Subcutaneous abdominal adipose tissue (tissue), 5 donors: ENCODE measurements at regions not wholly inside any gene's neighbourhood (a gene's known extent, or its start where the extent isn't known, plus 50 kb on each side); places are given as distances from the start of the nearest gene placed in this dataset.

Experiments used
- H3K27ac ChIP-seq: one replicate; pipeline ENCODE4 v1.7.0; 2013; ENCODE audit warnings: low read depth, mild to moderate bottlenecking, inconsistent platforms, low read length, moderate library complexity
- H3K27me3 ChIP-seq, 5 donors: one replicate each; pipeline ENCODE4 v1.7.0; 2013; ENCODE audit warnings: low read length in 5 of 5, inconsistent platforms in 1 of 5; ENCODE audit not compliant: control insufficient read depth in 5 of 5, insufficient read depth in 4 of 5
- H3K36me3 ChIP-seq, 5 donors: one replicate each; pipeline ENCODE4 v1.7.0; 2013; ENCODE audit warnings: low read length in 5 of 5; ENCODE audit not compliant: control insufficient read depth in 5 of 5, insufficient read depth in 5 of 5
- H3K4me1 ChIP-seq, 5 donors: one replicate each; pipeline ENCODE4 v1.7.0; 2013; ENCODE audit warnings: low read length in 5 of 5, mild to moderate bottlenecking in 3 of 5, moderate library complexity in 1 of 5; ENCODE audit not compliant: control insufficient read depth in 5 of 5, insufficient read depth in 5 of 5
- H3K4me3 ChIP-seq, 5 donors: one replicate each; pipeline ENCODE4 v1.7.0; 2013; ENCODE audit warnings: low read length in 5 of 5, low read depth in 1 of 5
- H3K9ac ChIP-seq, 5 donors: one replicate each; pipeline ENCODE4 v1.7.0; 2013; ENCODE audit warnings: low read length in 5 of 5, mild to moderate bottlenecking in 4 of 5, moderate library complexity in 3 of 5
- H3K9me3 ChIP-seq, 5 donors: one replicate each; pipeline ENCODE4 v1.7.0; 2013; ENCODE audit warnings: low read length in 5 of 5; ENCODE audit not compliant: control insufficient read depth in 5 of 5
- donor health status: healthy.
- donor health status: healthy.
- donor health status: healthy.
- donor health status: healthy.
- donor health status: healthy.

- no peaks in the 10 kb centered on the region for H3K36me3 ChIP-seq
- peaks cover 0 to 27% (median 19%) of the 10 kb centered on the region in 5 donors for H3K27me3 ChIP-seq
- no peak overlapping the region for H3K9ac ChIP-seq
- no peak overlapping the region for H3K4me3 ChIP-seq
- no peak overlapping the region for H3K27ac ChIP-seq
- no peaks in the 10 kb centered on the region for H3K4me1 ChIP-seq
- H3K9me3 ChIP-seq: peaks cover 0 to 13% (median 8%) of the 10 kb centered on the region in 5 donors
Measured at GRCh38 chr11:119782006-119782738, 53.2 kb upstream of the NECTIN1 start.

- Histone ChIP-seq H3K4me3 (no peak overlapping the region), H3K27me3 (peaks cover 0 to 29% (median 18%) of the 10 kb centered on the region in 5 donors), H3K4me1 (no peaks in the 10 kb centered on the region), H3K27ac (no peak overlapping the region), H3K36me3 (no peaks in the 10 kb centered on the region), H3K9me3 (peaks cover 0 to 13% (median 8%) of the 10 kb centered on the region in 5 donors), H3K9ac (no peak overlapping the region)
Measured at GRCh38 chr11:119780222-119780953, 51.4 kb upstream of the NECTIN1 start.

- Histone ChIP-seq H3K27ac (no peak overlapping the region), H3K4me3 (no peak overlapping the region)
Measured at GRCh38 chr11:119779195-119780071, 50.4 kb upstream of the NECTIN1 start.

More at GRCh38 chr11:119779195-119780071, 50.4 kb upstream of the NECTIN1 start:
- peaks cover 0 to 13% (median 8%) of the 10 kb centered on the region in 5 donors for H3K9me3 ChIP-seq
- H3K4me1 ChIP-seq: no peaks in the 10 kb centered on the region
- no peak overlapping the region for H3K9ac ChIP-seq
- H3K36me3 ChIP-seq: no peaks in the 10 kb centered on the region
- peaks cover 0 to 33% (median 18%) of the 10 kb centered on the region in 5 donors for H3K27me3 ChIP-seq
